GM21737 (cell line): ENCODE measurements at regions not wholly inside any gene's neighbourhood (a gene's known extent, or its start where the extent isn't known, plus 50 kb on each side); places are given as distances from the start of the nearest gene placed in this dataset.

Experiments
- ATAC-seq: cut with Tn5 transposase; IDR thresholded peaks from one replicate; pipeline ENCODE4 v1.9.1; 2021; ENCODE audit warnings: mild to moderate bottlenecking, moderate library complexity; ENCODE audit not compliant: unreplicated experiment

- ATAC-seq = no peak
Measured at GRCh38 chr13:29909081-29909730, 58.8 kb upstream of the UBL3 start.

GRCh38 chr13:29908416-29909080 lies 58.1 kb upstream of the UBL3 start:
- no peak for ATAC-seq

DNA sequence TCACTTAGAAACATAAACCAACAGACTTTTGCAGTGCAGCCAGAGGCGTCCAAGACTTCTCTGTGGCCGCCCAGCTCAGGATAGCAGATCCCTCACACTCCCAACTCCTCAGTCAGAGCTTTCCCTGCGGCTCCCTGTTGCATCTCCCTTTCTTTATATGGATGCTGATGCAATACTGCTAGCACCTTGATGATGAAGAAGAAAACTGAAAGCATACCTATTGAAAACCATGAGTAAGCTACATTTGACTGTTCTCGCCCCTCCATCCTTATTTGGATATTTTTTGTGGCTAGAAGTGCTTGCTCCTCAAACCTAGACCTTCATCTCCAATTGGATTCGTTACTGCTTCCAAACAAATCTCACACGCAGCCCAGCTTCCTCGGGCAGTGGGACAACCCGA lies 57.3 kb upstream of the UBL3 start:
- ATAC-seq = no peak

DNA sequence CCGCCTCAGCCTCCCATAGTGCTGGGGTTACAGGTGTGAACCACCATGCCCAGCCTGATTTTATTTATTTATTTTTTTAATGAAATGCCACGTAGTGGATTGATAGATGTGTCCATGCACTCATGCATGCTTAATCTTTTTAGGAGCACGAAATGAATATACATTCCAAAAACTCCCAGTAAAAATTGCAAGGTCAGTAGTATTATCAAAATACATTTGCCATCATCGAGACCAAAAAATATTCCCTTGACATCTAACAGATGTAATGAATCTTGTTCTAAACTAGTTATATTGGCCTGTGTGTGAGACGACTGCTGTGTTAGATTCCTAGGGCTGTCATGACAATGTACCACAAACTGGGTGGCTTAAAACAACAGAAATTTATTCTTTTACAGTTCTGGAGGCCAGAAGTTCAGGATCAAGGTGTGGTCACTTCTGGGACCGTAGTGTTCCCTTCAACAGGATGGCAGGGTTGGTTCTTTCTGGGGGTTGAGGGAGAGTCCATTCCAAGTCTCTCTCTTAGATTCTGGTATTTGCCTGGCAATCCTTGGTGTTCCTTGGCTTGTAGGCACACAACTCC lies 56.1 kb upstream of the UBL3 start:
- ATAC-seq = no peak

GRCh38 chr13:29905845-29906244 lies 55.4 kb upstream of the UBL3 start:
- no peak for ATAC-seq

DNA sequence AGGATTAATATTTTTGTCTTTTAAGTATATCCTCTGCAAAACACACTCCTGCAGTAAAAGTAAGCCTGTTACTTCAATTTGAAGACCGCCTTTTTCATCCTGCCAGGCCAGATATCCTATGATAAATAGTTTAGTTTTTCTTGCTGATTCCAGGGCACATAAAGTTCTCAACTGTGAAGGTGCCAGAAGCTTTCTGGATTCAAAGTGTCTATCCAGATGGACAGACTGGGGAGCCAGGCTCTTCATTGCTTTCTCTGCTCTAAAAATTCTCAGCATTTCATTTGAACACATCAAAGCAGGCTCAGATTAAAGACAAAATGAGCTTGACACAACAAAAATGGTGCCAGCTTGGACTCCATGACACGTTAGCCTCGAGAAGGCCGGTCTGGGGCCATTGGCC lies 53.6 kb upstream of the UBL3 start:
- ATAC-seq = no peak

DNA sequence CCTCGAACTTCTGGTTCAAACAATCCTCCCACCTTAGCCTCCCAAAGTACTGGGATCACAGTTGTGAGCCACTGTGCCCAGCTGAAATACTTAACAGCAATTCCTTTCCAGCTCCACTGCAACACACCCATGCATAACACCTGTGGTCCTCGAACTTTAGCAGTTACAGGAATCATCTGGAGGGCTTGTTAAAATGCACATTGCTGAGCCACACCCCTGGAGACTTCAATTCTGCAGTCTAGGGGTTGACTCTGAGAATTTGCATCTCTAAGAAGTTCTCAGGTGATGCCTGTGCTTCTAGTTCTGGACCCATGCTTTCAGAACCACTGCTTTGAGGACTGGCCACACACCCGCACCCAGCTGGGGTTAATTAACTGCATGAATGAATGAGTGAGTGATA lies 53.1 kb upstream of the UBL3 start:
- no peak for ATAC-seq

GRCh38 chr13:29902632-29903305 lies 52.4 kb upstream of the UBL3 start:
- no peak for ATAC-seq

GRCh38 chr13:29901710-29902631 lies 51.6 kb upstream of the UBL3 start:
- no peak for ATAC-seq
